ENCODE measurements at regions not wholly inside any gene's neighbourhood (a gene's known extent, or its start where the extent isn't known, plus 50 kb on each side); places are given as distances from the start of the nearest gene placed in this dataset.

- H3K4me1 ChIP-seq (ENCODE audit: insufficient read depth, low read length), result no peaks in the 10 kb centered on the region
- H3K4me2 ChIP-seq (ENCODE audit: low read depth, low read length), result no peak overlapping the region
- intact Hi-C loops (cut with micrococcal nuclease; ENCODE audit: unreplicated experiment) (no loop called here), in situ Hi-C loops (cut with HindIII; ENCODE audit: extremely low pct_ligation_motif_present, low pct_unique_long_range_greater_than_20kb) (no loop called here)
- DNase-seq (ENCODE audit: low spot score) (no peak), ATAC-seq (no peak), FAIRE-seq (no peak)
- no peaks in the 10 kb centered on the region for H3K79me2 ChIP-seq (ENCODE audit: insufficient read depth, low read length)
- no peak overlapping the region for H3K27ac ChIP-seq (ENCODE audit: extremely low read length, insufficient read depth, low read length)
- ChIA-PET CTCF (ENCODE audit: low intra/inter-chr PET ratio, low total read pairs) (no interaction called here), POLR2A (no interaction called here)
- no peaks in the 10 kb centered on the region for H3K36me3 ChIP-seq (replicated peaks in 1 of 2; ENCODE audit: control insufficient read depth in 1 of 2, insufficient read depth in 2 of 2, low read length in 2 of 2)
- no peaks in the 10 kb centered on the region for H3K9me3 ChIP-seq (ENCODE audit: low read length)
- no peak overlapping the region for H3K9ac ChIP-seq (ENCODE audit: insufficient read depth, low read depth, low read length)
- no peak overlapping the region for H3K4me3 ChIP-seq (replicated peaks in 1 of 3; ENCODE audit: insufficient read depth in 1 of 3, low read depth in 2 of 3, low read length in 3 of 3)
- TF ChIP-seq FOXJ3 (CRISPR knock-in tag; IDR thresholded peaks at IDR 0.05; ENCODE audit: borderline replicate concordance) (no peak), FOSL2 (CRISPR knock-in tag; IDR thresholded peaks at IDR 0.05) (no peak), ZBTB26 (CRISPR knock-in tag; IDR thresholded peaks at IDR 0.05; ENCODE audit: borderline replicate concordance) (no peak), ZNF451 (CRISPR knock-in tag; IDR thresholded peaks at IDR 0.05) (no peak)
- H2AFZ ChIP-seq (ENCODE audit: low read length), result no peak overlapping the region
- no TSS peak for BruUV-seq (replicated peaks)
- H3K27me3 ChIP-seq (ENCODE audit: control insufficient read depth in 1 of 2, insufficient read depth in 2 of 2, low read length in 2 of 2), result no peaks in the 10 kb centered on the region
- no peaks in the 10 kb centered on the region for H4K20me1 ChIP-seq (ENCODE audit: insufficient read depth, low read length)
Observed at GRCh38 chr4:62256479-62256878, 1056.4 kb downstream of the ADGRL3 start.

DNA sequence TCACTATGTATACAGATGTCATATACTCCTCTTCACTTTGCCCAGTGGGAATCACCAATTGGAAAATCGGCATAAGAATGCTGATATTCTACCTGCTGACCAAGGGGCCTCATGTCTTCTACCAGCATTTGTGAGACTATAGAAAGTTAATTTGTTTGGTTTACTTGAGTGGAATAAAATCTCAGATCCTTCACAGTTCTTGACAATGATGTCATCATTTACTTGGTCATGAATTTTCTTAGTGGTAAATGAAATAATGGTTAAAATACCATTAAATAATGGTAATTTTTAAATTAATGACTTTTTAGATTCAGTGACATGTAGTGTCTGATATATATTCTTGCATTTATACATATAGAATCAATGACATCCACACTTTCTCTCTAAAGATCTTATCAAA is 1052.6 kb downstream of the ADGRL3 start:
- no peak for FAIRE-seq
- no peaks in the 10 kb centered on the region for H3K4me1 ChIP-seq (ENCODE audit: insufficient read depth, low read length)
- in situ Hi-C loops (cut with HindIII; ENCODE audit: extremely low pct_ligation_motif_present, low pct_unique_long_range_greater_than_20kb), result no loop called here
- H4K20me1 ChIP-seq (ENCODE audit: insufficient read depth, low read length), result no peaks in the 10 kb centered on the region
- H3K27me3 ChIP-seq (ENCODE audit: control insufficient read depth in 1 of 2, insufficient read depth in 2 of 2, low read length in 2 of 2), result no peaks in the 10 kb centered on the region
- no peak for DNase-seq (ENCODE audit: low spot score)
- no peak overlapping the region for H2AFZ ChIP-seq (ENCODE audit: low read length)
- H3K9ac ChIP-seq (ENCODE audit: insufficient read depth, low read depth, low read length), result no peak overlapping the region
- H3K79me2 ChIP-seq (ENCODE audit: insufficient read depth, low read length), result no peaks in the 10 kb centered on the region
- ChIA-PET CTCF (ENCODE audit: low intra/inter-chr PET ratio, low total read pairs) (no interaction called here), POLR2A (no interaction called here)
- intact Hi-C loops (cut with micrococcal nuclease; ENCODE audit: unreplicated experiment), result no loop called here
- H3K4me2 ChIP-seq (ENCODE audit: low read depth, low read length), result no peak overlapping the region
- H3K36me3 ChIP-seq (replicated peaks in 1 of 2; ENCODE audit: control insufficient read depth in 1 of 2, insufficient read depth in 2 of 2, low read length in 2 of 2), result no peaks in the 10 kb centered on the region
- TF ChIP-seq ATF7 (IDR thresholded peaks at IDR 0.05), result peak; percentile 92
- TF ChIP-seq ATF7 (CRISPR knock-in tag; IDR thresholded peaks at IDR 0.05), result no peak
- TF ChIP-seq KIAA2018 (CRISPR knock-in tag; IDR thresholded peaks at IDR 0.05; ENCODE audit: borderline replicate concordance), result no peak
- BruUV-seq (replicated peaks), result no TSS peak
- no peaks in the 10 kb centered on the region for H3K9me3 ChIP-seq (ENCODE audit: low read length)
- no peak overlapping the region for H3K4me3 ChIP-seq (replicated peaks in 1 of 3; ENCODE audit: insufficient read depth in 1 of 3, low read depth in 2 of 3, low read length in 3 of 3)
- H3K27ac ChIP-seq (ENCODE audit: extremely low read length, insufficient read depth, low read length), result no peak overlapping the region
- no peak for ATAC-seq
- WGBS (ENCODE audit: low lambda C conversion rate), result 0% methylated on average over 1 of the region's 1 CpG

Data from HepG2 (cell line).